T-helper 17 cell (primary cell): ENCODE measurements at regions not wholly inside any gene's neighbourhood (a gene's known extent, or its start where the extent isn't known, plus 50 kb on each side); places are given as distances from the start of the nearest gene placed in this dataset.

Experiments
- ATAC-seq: fragments of 150-1000 bp; cut with Tn5 transposase; 2 replicates; pipeline ENCODE4 v1.10.0; 2021; ENCODE audit warnings: mild to moderate bottlenecking, moderate library complexity
- DNase-seq, 3 donors: peaks; one replicate each; pipeline versions ENCODE4 v3.0.0 to v3.0.0-alpha.2; 2020 to 2021
- H3K9me3 ChIP-seq: one replicate; pipeline ENCODE4 v1.7.0; 2013; ENCODE audit warnings: low read length, mild to moderate bottlenecking; ENCODE audit not compliant: control insufficient read depth, poor library complexity, severe bottlenecking
- H3K27ac Mint-ChIP-seq: one replicate; pipeline ENCODE4 v1.8.0; 2022; ENCODE audit warnings: mild to moderate bottlenecking, moderate library complexity, mixed read lengths
- H3K27me3 Mint-ChIP-seq: one replicate; pipeline ENCODE4 v1.8.0; 2022; ENCODE audit warnings: mixed read lengths
- H3K36me3 Mint-ChIP-seq: one replicate; pipeline ENCODE4 v1.8.0; 2022; ENCODE audit warnings: low read depth, mixed read lengths
- H3K4me1 Mint-ChIP-seq: one replicate; pipeline ENCODE4 v1.8.0; 2022; ENCODE audit warnings: mild to moderate bottlenecking, mixed read lengths
- H3K4me3 Mint-ChIP-seq: one replicate; pipeline ENCODE4 v1.8.0; 2022; ENCODE audit warnings: mild to moderate bottlenecking, moderate library complexity, mixed read lengths

- Mint-ChIP-seq H3K27me3 (no peaks in the 10 kb centered on the region), H3K4me3 (peak overlapping the region; percentile 31), H3K27ac (peak overlapping the region; percentile 8), H3K4me1 (peaks cover 45% of the 10 kb centered on the region), H3K36me3 (peaks cover 2% of the 10 kb centered on the region)
- no peaks in the 10 kb centered on the region for H3K9me3 ChIP-seq
- ATAC-seq = peak; percentile 66
- DNase-seq = no peak
These were observed 906.0 kb downstream of the VRK1 start for GRCh38 chr14:97703006-97703760.

DNA sequence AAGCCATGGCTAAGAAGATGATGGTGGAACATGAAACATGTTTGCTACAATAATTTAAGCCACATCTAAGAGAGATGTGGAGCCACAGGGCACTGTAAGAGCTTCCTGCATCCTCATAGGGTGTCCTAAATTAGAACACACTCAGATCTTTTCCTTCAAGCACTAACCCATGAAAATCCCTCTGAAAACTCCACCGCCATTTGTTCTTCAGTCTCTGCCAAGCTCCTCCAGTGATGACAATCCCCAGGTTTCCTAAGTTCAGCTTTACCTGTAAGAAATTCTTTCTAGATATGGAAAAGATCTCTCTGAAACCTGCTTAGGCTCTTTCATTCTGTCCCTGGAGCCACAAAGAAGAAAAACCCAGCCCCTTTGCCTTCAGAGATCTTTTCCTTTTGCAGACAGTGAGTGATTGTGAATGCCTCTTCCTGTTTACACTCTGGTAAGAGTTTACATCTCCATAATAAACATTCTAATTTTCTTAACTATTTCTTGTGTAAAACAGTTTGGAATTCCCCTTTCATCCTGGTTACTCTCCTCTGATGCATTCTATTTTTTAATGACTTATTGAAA lies 907.2 kb downstream of the VRK1 start:
- peak overlapping the region; percentile 8 for H3K27ac Mint-ChIP-seq
- peak; percentile 32 for ATAC-seq
- peak overlapping the region; percentile 31 for H3K4me3 Mint-ChIP-seq
- no peaks in the 10 kb centered on the region for H3K27me3 Mint-ChIP-seq
- H3K36me3 Mint-ChIP-seq = no peaks in the 10 kb centered on the region
- DNase-seq = no peak
- peaks cover 52% of the 10 kb centered on the region for H3K4me1 Mint-ChIP-seq
- no peaks in the 10 kb centered on the region for H3K9me3 ChIP-seq

DNA sequence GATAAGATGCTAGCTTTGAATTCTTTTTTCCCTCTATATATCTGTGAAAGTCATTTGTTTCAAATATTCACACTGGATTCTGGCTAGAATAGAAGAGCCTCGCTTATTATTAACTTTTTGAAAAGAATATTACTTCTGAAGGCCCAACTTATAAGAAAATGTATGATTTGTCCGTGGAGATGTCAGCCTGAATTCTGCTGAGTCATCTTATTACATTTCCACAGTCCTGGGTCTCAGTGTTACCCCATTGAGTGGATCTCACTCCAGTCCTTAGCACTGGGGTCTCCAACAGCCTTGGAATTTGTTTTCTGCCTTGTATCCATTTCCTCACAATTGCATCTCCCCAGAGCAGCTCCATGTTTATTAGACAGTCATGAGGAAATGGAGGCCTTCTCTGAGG lies 907.9 kb downstream of the VRK1 start:
- Mint-ChIP-seq H3K36me3 (no peaks in the 10 kb centered on the region), H3K4me1 (peaks cover 56% of the 10 kb centered on the region), H3K27ac (peak overlapping the region; percentile 8), H3K4me3 (peak overlapping the region; percentile 31), H3K27me3 (no peaks in the 10 kb centered on the region)
- H3K9me3 ChIP-seq = no peaks in the 10 kb centered on the region
- DNase-seq (no peak), ATAC-seq (no peak)

GRCh38 chr14:97705976-97706375 lies 908.8 kb downstream of the VRK1 start:
- H3K27me3 Mint-ChIP-seq = no peaks in the 10 kb centered on the region
- H3K4me3 Mint-ChIP-seq = peak overlapping the region; percentile 6
- ATAC-seq (no peak), DNase-seq (no peak)
- H3K36me3 Mint-ChIP-seq = no peaks in the 10 kb centered on the region
- peak overlapping the region; percentile 8 for H3K27ac Mint-ChIP-seq
- peaks cover 62% of the 10 kb centered on the region for H3K4me1 Mint-ChIP-seq
- H3K9me3 ChIP-seq = no peaks in the 10 kb centered on the region

DNA sequence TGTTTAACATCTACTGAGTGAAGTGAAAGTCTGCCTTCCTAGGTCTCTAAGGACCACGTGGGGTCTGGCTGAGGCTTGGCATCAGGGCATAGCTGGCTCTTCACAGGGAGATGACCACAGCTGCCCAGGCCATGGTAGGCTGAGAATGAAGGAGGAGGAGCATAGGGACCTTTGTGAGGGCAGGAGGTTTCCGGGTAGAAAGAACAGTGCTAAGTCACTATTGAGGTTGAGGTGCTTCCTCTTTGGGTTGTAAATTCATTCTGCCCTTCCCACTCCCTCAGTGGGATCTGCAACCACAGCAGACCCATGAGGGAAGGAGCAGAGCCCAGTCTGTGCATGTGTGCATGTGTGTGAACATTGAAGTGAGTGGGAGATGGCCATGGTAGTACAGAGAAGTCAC lies 909.6 kb downstream of the VRK1 start:
- peak overlapping the region; percentile 6 for H3K4me3 Mint-ChIP-seq
- no peaks in the 10 kb centered on the region for H3K27me3 Mint-ChIP-seq
- H3K27ac Mint-ChIP-seq = peak overlapping the region; percentile 8
- peaks cover 65% of the 10 kb centered on the region for H3K4me1 Mint-ChIP-seq
- DNase-seq (no peak), ATAC-seq (no peak)
- H3K9me3 ChIP-seq = no peaks in the 10 kb centered on the region
- no peaks in the 10 kb centered on the region for H3K36me3 Mint-ChIP-seq

DNA sequence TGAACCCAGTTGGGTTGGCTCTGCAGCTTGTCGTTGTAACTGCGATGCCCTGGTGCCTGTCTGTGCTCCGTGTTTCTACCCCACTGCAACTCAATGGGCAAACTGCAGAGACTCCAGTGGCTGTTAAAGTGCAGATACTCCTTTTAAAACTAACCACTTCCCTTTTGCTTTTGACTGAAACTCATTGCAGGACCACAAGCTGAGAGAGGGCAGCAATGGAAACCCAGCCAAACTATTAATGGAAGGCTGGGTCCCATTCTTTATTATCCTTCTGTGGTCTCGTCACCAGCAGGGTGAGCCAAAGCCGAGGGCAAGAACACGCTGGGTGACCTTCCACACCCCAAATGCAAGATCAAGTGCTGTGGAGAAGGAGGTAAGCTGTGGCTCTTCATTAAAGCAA lies 910.4 kb downstream of the VRK1 start:
- no peaks in the 10 kb centered on the region for H3K9me3 ChIP-seq
- H3K27ac Mint-ChIP-seq = peak overlapping the region; percentile 8
- no peaks in the 10 kb centered on the region for H3K27me3 Mint-ChIP-seq
- H3K4me3 Mint-ChIP-seq = peak overlapping the region; percentile 19
- DNase-seq (no peak), ATAC-seq (peak; percentile 26)
- no peaks in the 10 kb centered on the region for H3K36me3 Mint-ChIP-seq
- H3K4me1 Mint-ChIP-seq = peaks cover 64% of the 10 kb centered on the region

DNA sequence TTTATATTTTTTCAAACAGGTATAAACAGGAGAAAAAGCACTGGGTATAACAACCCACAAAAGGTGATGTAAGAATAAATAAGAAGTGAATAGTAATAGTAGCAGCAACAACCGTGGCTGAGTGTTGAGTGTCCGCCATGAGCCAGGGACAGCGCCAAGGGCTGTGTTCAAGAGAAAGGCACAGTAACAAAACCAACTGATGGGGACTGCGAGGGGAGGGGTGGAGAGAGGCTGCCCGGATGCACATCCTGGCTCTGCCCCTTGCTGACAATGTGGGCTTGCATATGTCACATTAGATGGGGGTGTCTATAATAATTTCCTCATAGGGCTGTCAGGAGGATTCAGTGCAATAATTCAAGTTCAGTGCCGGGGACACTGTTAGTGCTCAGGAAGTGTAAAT lies 912.4 kb downstream of the VRK1 start:
- peaks cover 57% of the 10 kb centered on the region for H3K4me1 Mint-ChIP-seq
- no peak overlapping the region for H3K4me3 Mint-ChIP-seq

DNA sequence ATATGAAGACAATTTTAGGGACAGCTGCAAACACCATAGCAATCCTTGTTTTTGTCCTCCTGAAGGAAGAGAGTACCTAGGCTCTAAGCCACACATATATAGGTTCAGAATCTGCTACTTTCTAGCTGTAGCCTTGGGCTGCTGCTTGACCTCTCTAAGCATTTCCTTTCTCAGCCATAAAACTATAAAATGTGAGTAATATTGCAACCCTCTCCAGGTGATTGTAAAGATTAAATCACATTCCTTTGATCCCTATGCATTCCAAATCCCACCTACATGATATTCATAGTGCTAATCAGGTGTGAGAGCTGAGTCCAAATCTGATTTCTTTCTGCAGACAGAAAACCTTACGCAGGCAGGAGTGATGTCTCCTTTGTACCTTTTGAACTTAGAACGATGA lies 913.5 kb downstream of the VRK1 start:
- H3K9me3 ChIP-seq = no peaks in the 10 kb centered on the region
- no peaks in the 10 kb centered on the region for H3K27me3 Mint-ChIP-seq
- no peaks in the 10 kb centered on the region for H3K36me3 Mint-ChIP-seq
- DNase-seq (no peak), ATAC-seq (no peak)
- H3K27ac Mint-ChIP-seq = peak overlapping the region; percentile 79
- peaks cover 48% of the 10 kb centered on the region for H3K4me1 Mint-ChIP-seq
- H3K4me3 Mint-ChIP-seq = peak overlapping the region; percentile 25

More for the DNA sequence above, 912.4 kb downstream of the VRK1 start:
- ATAC-seq (peak; percentile 64), DNase-seq (no peak)
- H3K36me3 Mint-ChIP-seq = no peaks in the 10 kb centered on the region
- H3K27me3 Mint-ChIP-seq = no peaks in the 10 kb centered on the region
- H3K27ac Mint-ChIP-seq = peak overlapping the region; percentile 79
- no peaks in the 10 kb centered on the region for H3K9me3 ChIP-seq

DNA sequence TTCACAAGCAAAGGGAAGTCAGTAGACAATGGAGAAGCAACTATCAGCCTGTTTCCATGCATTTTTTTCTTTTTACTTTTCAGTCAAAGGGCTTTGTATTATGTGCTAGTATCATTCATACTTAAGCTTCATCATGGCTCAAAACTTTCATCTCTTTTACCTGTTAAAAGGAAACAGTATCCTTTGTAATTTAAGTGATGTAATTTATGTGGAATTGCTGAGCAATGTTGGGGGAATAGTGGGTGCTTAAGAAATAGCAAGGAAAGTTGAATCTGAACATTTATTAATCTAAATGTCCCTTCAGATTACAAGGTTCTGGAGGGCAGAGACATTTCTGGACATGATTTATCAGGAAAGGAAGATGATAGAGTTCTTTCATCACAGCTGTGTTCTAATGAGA lies 915.3 kb downstream of the VRK1 start:
- no peaks in the 10 kb centered on the region for H3K9me3 ChIP-seq
- Mint-ChIP-seq H3K4me1 (peaks cover 34% of the 10 kb centered on the region), H3K36me3 (no peaks in the 10 kb centered on the region), H3K4me3 (no peak overlapping the region), H3K27ac (peak overlapping the region; percentile 3), H3K27me3 (no peaks in the 10 kb centered on the region)
- no peak for DNase-seq
- ATAC-seq = no peak

DNA sequence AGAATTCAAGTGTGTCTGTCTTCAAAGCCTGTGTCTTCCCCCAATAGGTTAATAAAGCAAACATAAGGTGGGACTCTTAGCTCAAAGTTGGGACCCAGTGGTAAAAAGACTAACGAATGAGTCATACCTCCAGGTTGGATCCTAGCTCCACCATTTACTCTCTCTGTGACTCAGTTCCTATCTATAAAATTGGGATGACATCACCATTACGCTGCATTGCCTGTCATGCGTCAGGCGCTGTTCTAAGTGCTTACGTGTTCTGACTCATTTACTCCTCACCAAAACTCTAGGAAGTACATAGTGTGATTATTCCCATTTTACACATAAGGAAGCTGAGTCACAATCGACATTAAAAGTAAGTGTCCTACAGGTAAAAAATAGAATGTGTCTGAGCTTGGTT lies 915.8 kb downstream of the VRK1 start:
- DNase-seq (no peak), ATAC-seq (no peak)
- Mint-ChIP-seq H3K4me3 (no peak overlapping the region), H3K4me1 (peaks cover 32% of the 10 kb centered on the region), H3K36me3 (no peaks in the 10 kb centered on the region), H3K27ac (no peak overlapping the region), H3K27me3 (no peaks in the 10 kb centered on the region)
- no peaks in the 10 kb centered on the region for H3K9me3 ChIP-seq

GRCh38 chr14:97718886-97719442 lies 921.8 kb downstream of the VRK1 start:
- Mint-ChIP-seq H3K27me3 (no peaks in the 10 kb centered on the region), H3K4me1 (peaks cover 44% of the 10 kb centered on the region), H3K4me3 (peak overlapping the region; percentile 62), H3K27ac (peak overlapping the region; percentile 35), H3K36me3 (no peaks in the 10 kb centered on the region)
- no peak for ATAC-seq
- no peaks in the 10 kb centered on the region for H3K9me3 ChIP-seq
- no peak for DNase-seq

DNA sequence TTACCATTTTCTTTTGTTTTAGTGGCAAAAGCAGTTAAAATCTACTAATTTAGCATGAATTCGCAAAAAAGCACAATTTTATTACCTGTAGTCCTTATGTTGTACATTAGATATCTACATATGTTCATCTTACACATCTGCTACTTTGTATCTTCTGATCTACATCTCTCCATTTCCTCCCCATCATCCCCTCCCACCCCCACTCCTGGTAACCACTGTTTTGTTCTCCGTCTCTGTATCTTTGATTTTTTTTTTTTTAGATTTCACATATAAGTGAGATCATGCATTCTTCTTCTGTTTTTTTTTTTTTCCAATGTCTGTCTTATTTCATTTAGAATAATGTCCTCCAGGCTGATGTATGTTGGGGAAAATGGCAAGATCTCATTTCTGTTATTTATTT lies 922.7 kb downstream of the VRK1 start:
- H3K9me3 ChIP-seq = no peaks in the 10 kb centered on the region
- DNase-seq (peak in 1 of 3 donors; percentile 33), ATAC-seq (peak; percentile 74)
- H3K4me3 Mint-ChIP-seq = no peak overlapping the region
- peak overlapping the region; percentile 35 for H3K27ac Mint-ChIP-seq
- H3K4me1 Mint-ChIP-seq = peaks cover 53% of the 10 kb centered on the region
- no peaks in the 10 kb centered on the region for H3K27me3 Mint-ChIP-seq
- no peaks in the 10 kb centered on the region for H3K36me3 Mint-ChIP-seq

DNA sequence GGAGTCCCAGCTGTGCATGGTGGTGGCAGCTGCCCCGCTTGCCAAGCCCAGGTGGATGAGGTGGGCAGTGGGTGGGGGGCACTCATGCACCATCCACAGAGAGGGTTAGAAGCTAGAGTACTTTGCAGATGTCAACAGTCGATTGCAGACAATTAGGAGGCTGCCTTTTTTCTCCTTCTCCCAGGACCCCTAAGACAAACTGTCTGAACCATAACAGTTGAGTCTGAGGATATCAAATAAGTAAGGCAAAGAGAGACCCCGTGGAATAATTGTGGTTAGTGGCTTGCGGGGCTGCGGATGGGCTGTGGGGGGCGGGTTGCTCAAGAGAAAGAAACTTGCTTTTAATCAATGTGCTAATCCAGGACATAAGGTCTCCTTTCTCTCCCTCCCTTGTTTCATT lies 926.2 kb downstream of the VRK1 start:
- Mint-ChIP-seq H3K4me1 (peaks cover 66% of the 10 kb centered on the region), H3K4me3 (peak overlapping the region; percentile 77), H3K27me3 (no peaks in the 10 kb centered on the region), H3K27ac (peak overlapping the region; percentile 98), H3K36me3 (peaks cover 2% of the 10 kb centered on the region)
- ATAC-seq = no peak
- H3K9me3 ChIP-seq = no peaks in the 10 kb centered on the region
- DNase-seq = no peak

DNA sequence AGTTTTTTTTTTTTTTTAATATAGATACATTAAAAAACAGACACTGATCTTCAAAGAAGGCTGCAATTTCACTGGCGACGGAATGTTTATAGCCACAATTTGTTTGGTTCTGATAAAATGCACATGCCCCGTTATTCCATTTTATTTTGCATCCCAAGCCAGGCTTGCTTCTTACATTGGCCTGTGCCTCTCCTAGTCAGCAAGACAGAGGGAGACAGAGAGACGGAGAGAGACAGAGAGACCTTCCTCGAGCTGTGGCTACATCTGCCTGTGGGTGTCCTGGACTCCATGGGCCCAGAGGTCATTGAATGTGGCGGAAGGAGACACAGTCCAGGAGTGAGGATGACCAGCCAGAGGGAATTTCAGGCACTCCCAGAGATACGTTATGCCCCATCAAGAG lies 926.6 kb downstream of the VRK1 start:
- H3K4me3 Mint-ChIP-seq = peak overlapping the region; percentile 95
- ATAC-seq = no peak
- peaks cover 61% of the 10 kb centered on the region for H3K4me1 Mint-ChIP-seq
- H3K27ac Mint-ChIP-seq = peak overlapping the region; percentile 98
- no peaks in the 10 kb centered on the region for H3K9me3 ChIP-seq
- peaks cover 2% of the 10 kb centered on the region for H3K36me3 Mint-ChIP-seq
- no peaks in the 10 kb centered on the region for H3K27me3 Mint-ChIP-seq
- DNase-seq = no peak
